H1 (cell line): ENCODE measurements at regions not wholly inside any gene's neighbourhood (a gene's known extent, or its start where the extent isn't known, plus 50 kb on each side); places are given as distances from the start of the nearest gene placed in this dataset.

ENCODE experiments used
- CTCF ChIA-PET: fragments of 300-600 bp; sonication (Branson Sonifier 250); formaldehyde crosslinking; loops from one replicate; lab custom pipeline; 2021; ENCODE audit not compliant: partially characterized antibody; lab: Charles Lee
- POLR2A ChIA-PET: fragments of 300-600 bp; sonication (Branson Sonifier 250); formaldehyde crosslinking; loops from one replicate; lab custom pipeline; 2021; ENCODE audit warnings: inconsistent platforms; ENCODE audit not compliant: partially characterized antibody; lab: Charles Lee
- DNase-seq, 2 experiments: peaks; one replicate each; pipeline versions ENCODE4 v3.0.0 to v3.0.0-alpha.2; 2010 to 2022; ENCODE audit warnings: low spot score in 2 of 2, low read depth in 1 of 2, mixed read lengths in 1 of 2
- FAIRE-seq: peaks from 2 replicates; lab custom pipeline; 2011; peaks lifted over from hg19 to GRCh38; lab: Jason Lieb, UNC
- H2AFZ ChIP-seq: 2 replicates; pipeline ENCODE4 v1.8.1; 2012; ENCODE audit warnings: low read length, inconsistent platforms
- H2AK5ac ChIP-seq: 2 replicates; pipeline ENCODE4 v1.6.1; 2013; ENCODE audit warnings: low read depth, low read length
- H2BK120ac ChIP-seq: replicated peaks from 2 replicates; pipeline ENCODE3; 2013; ENCODE audit warnings: low read depth, low read length, inconsistent platforms
- H2BK12ac ChIP-seq: 2 replicates; pipeline ENCODE4 v1.6.1; 2013; ENCODE audit warnings: low read depth, low read length
- H2BK15ac ChIP-seq: 2 replicates; pipeline ENCODE4 v1.6.1; 2013; ENCODE audit warnings: low read length
- H2BK20ac ChIP-seq: 2 replicates; pipeline ENCODE4 v1.6.1; 2013; ENCODE audit warnings: low read length
- H2BK5ac ChIP-seq: 2 replicates; pipeline ENCODE4 v1.6.1; 2013; ENCODE audit warnings: low read depth, low read length
- H3K14ac ChIP-seq: 2 replicates; pipeline ENCODE4 v1.6.1; 2013; ENCODE audit warnings: inconsistent platforms; ENCODE audit not compliant: insufficient read length
- H3K18ac ChIP-seq: 2 replicates; pipeline ENCODE4 v1.6.1; 2013; ENCODE audit warnings: low read length; ENCODE audit errors: extremely low read depth
- H3K23ac ChIP-seq: 2 replicates; pipeline ENCODE4 v1.6.1; 2013; ENCODE audit warnings: inconsistent platforms; ENCODE audit not compliant: insufficient read length
- H3K23me2 ChIP-seq: 2 replicates; pipeline ENCODE4 v1.6.1; 2013; ENCODE audit warnings: low read depth, low read length
- H3K27ac ChIP-seq: 2 replicates; pipeline ENCODE4 v1.6.1; 2011; ENCODE audit warnings: low read depth, low read length, inconsistent platforms
- H3K27me3 ChIP-seq, 4 experiments: replicated peaks in 1 of 4; 1 replicate in 1 of 4; 2 replicates in 3 of 4; pipeline versions ENCODE4 v1.6.1 to v1.8.1; 2011 to 2013; ENCODE audit warnings: low read length in 3 of 4, mild to moderate bottlenecking in 3 of 4, inconsistent platforms in 2 of 4, mixed read lengths in 2 of 4, moderate library complexity in 1 of 4; ENCODE audit not compliant: control insufficient read depth in 3 of 4, insufficient read depth in 3 of 4; ENCODE audit errors: extremely low read depth in 1 of 4
- H3K36me3 ChIP-seq, 4 experiments: 2 replicates each; pipeline versions ENCODE4 v1.6.1 to v1.8.1; 2011 to 2013; ENCODE audit warnings: mild to moderate bottlenecking in 4 of 4, low read length in 3 of 4, moderate library complexity in 2 of 4, control low read depth in 1 of 4, inconsistent platforms in 1 of 4; ENCODE audit not compliant: insufficient read depth in 4 of 4, control insufficient read depth in 2 of 4
- H3K4ac ChIP-seq: replicated peaks from 2 replicates; pipeline ENCODE3; 2013; ENCODE audit warnings: low read length, low read depth, mixed read lengths, inconsistent platforms; ENCODE audit not compliant: insufficient read length
- H3K4me1 ChIP-seq, 4 experiments: replicated peaks in 1 of 4; 1 replicate in 1 of 4; 2 replicates in 3 of 4; pipeline versions ENCODE4 v1.6.1 to v1.8.1; 2011 to 2013; ENCODE audit warnings: low read length in 3 of 4, inconsistent platforms in 2 of 4, mixed read lengths in 1 of 4; ENCODE audit not compliant: insufficient read depth in 4 of 4, control insufficient read depth in 3 of 4
- H3K4me2 ChIP-seq, 2 experiments: 2 replicates each; pipeline versions ENCODE4 v1.6.1 to v1.8.1; 2011 to 2013; ENCODE audit warnings: low read depth in 2 of 2, low read length in 2 of 2, control low read depth in 1 of 2, inconsistent platforms in 1 of 2, mild to moderate bottlenecking in 1 of 2; ENCODE audit not compliant: insufficient read depth in 1 of 2
- H3K4me3 ChIP-seq, 4 experiments: fragments of 200-600, 300-600 bp in 1 of 4; sonication (generic), shearing (Covaris generic), sonication (Bioruptor Twin) in 1 of 4; 2 replicates each; pipeline versions ENCODE4 v1.5.1 to v1.8.1; 2011 to 2016; ENCODE audit warnings: low read length in 4 of 4, low read depth in 3 of 4, control low read depth in 2 of 4, inconsistent platforms in 2 of 4, mild to moderate bottlenecking in 2 of 4, mixed read lengths in 1 of 4, moderate library complexity in 1 of 4; ENCODE audit not compliant: insufficient read depth in 2 of 4; ENCODE audit errors: extremely low read depth in 1 of 4
- H3K56ac ChIP-seq: replicated peaks from 2 replicates; pipeline ENCODE3; 2013; ENCODE audit warnings: low read depth, mild to moderate bottlenecking, mixed read lengths, low read length, inconsistent platforms; ENCODE audit not compliant: insufficient read length
- H3K79me1 ChIP-seq: 2 replicates; pipeline ENCODE4 v1.6.1; 2013; ENCODE audit warnings: low read depth, low read length, control low read depth
- H3K79me2 ChIP-seq, 2 experiments: 2 replicates each; pipeline versions ENCODE4 v1.6.1 to v1.8.1; 2012 to 2013; ENCODE audit warnings: low read length in 2 of 2, mild to moderate bottlenecking in 2 of 2, inconsistent platforms in 1 of 2; ENCODE audit not compliant: insufficient read depth in 2 of 2, control insufficient read depth in 1 of 2
- H3K9ac ChIP-seq, 4 experiments: replicated peaks in 1 of 4; 1 replicate in 1 of 4; 2 replicates in 3 of 4; pipeline versions ENCODE4 v1.6.1 to v1.8.1; 2011 to 2013; ENCODE audit warnings: low read depth in 3 of 4, low read length in 3 of 4, control low read depth in 2 of 4, mild to moderate bottlenecking in 2 of 4, moderate library complexity in 2 of 4, inconsistent platforms in 1 of 4; ENCODE audit errors: extremely low read depth in 1 of 4
- H3K9me3 ChIP-seq, 2 experiments: 2 replicates each; pipeline versions ENCODE4 v1.6.1 to v1.8.1; 2012 to 2013; ENCODE audit warnings: mild to moderate bottlenecking in 2 of 2, moderate library complexity in 2 of 2, control low read depth in 1 of 2, inconsistent platforms in 1 of 2, low read depth in 1 of 2, low read length in 1 of 2, mixed read lengths in 1 of 2; ENCODE audit not compliant: insufficient read depth in 2 of 2
- H4K20me1 ChIP-seq, 2 experiments: replicated peaks in 1 of 2; 2 replicates each; pipeline versions ENCODE3 to v1.8.1; 2011 to 2013; ENCODE audit warnings: inconsistent platforms in 2 of 2, low read length in 2 of 2, mild to moderate bottlenecking in 1 of 2; ENCODE audit not compliant: insufficient read depth in 2 of 2, control insufficient read depth in 1 of 2
- H4K5ac ChIP-seq: 2 replicates; pipeline ENCODE4 v1.6.1; 2013; ENCODE audit warnings: low read length, low read depth, mixed read lengths, inconsistent platforms; ENCODE audit not compliant: insufficient read length
- H4K8ac ChIP-seq: 2 replicates; pipeline ENCODE4 v1.8.0; 2013; ENCODE audit warnings: mild to moderate bottlenecking, moderate library complexity, low read length, inconsistent platforms; ENCODE audit not compliant: insufficient read depth; ENCODE audit errors: extremely low read depth
- H4K91ac ChIP-seq: replicated peaks from 2 replicates; pipeline ENCODE3; 2013; ENCODE audit warnings: low read length, mixed read lengths, inconsistent platforms; ENCODE audit not compliant: insufficient read length
- EGR1 ChIP-seq: IDR thresholded peaks from 2 replicates; pipeline ENCODE4 v1.6.1; 2011; ENCODE audit warnings: low read depth, low read length, borderline replicate concordance
- SIN3A ChIP-seq, 2 experiments: IDR thresholded peaks in 1 of 2; conservative IDR thresholded peaks in 1 of 2; 2 replicates each; pipeline ENCODE4 v1.6.1; 2011 to 2012; ENCODE audit warnings: low read length in 2 of 2, improper control_type of control experiment in 1 of 2, low read depth in 1 of 2, mild to moderate bottlenecking in 1 of 2
- SP1 ChIP-seq: IDR thresholded peaks from 2 replicates; pipeline ENCODE4 v1.6.1; 2011; ENCODE audit warnings: low read depth, low read length
- TBP ChIP-seq: IDR thresholded peaks from 2 replicates; pipeline ENCODE4 v1.6.1; 2011; ENCODE audit warnings: low read depth, low read length, improper control_type of control experiment
- WGBS, 2 experiments: shearing (Covaris generic) in 1 of 2; methylation state at CpG; one replicate each; pipeline versions ENCODE4 v1.1.6 to v1.1.7; 2013 to 2015; ENCODE audit warnings: low lambda C conversion rate in 2 of 2, mixed read lengths in 2 of 2, inconsistent platforms in 1 of 2, low coverage in 1 of 2, missing lambda C conversion rate in 1 of 2; ENCODE audit not compliant: insufficient replicate concordance in 2 of 2, insufficient coverage in 1 of 2, insufficient read length in 1 of 2; ENCODE audit errors: extremely low coverage in 1 of 2, missing lambda C conversion rate in 1 of 2; 5-methylcytosine and 5-hydroxymethylcytosine counted together

DNA sequence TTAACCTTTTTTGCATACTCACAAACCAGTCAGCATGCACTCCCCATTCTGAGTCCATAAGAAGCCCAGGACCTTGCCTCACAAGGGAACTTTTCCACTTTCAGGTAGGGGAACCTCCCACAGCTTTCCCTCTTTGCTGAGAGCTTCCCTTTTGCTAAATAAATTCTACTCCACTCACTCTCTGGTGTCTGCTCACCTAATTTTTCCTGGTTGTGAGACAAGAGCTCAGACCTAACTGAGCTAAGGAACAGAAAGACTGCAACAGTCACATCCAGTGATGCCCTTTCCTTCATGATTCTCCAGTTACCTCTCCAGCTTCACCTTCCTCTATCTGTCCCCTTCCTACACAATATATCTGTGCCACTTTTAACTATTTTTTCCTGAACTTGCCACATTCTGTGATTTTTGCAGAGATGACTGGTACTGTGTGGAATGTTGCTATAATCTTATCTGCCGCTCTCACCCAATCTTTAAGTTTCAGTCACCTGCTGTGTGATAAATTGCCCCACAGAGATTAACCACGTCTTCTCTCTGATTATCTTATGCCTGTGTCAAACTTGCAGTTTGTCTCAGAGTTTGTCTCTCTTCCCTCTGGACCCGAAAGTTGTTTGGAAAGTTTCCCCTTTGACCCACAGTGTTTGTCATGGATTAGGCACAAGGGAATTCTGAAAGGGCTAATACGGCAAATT lies 737.1 kb upstream of the FLRT2 start:
- Histone ChIP-seq H3K56ac (no peak overlapping the region), H3K9ac (no peak overlapping the region)
- TF ChIP-seq SP1 (no peak), EGR1 (no peak), TBP (no peak), SIN3A (conservative IDR thresholded peaks at IDR 0.05 in 1 of 2, IDR thresholded peaks at IDR 0.05 in 1 of 2; ENCODE audit: low read depth in 1 of 2, low read length in 2 of 2) (no peak)
- TF ChIP-seq, all 59 proteins: peak for 0
- Histone ChIP-seq H3K4ac (no peak overlapping the region), H2BK120ac (no peak overlapping the region), H3K27me3 (no peaks in the 10 kb centered on the region), H3K36me3 (no peaks in the 10 kb centered on the region), H3K4me2 (no peak overlapping the region), H4K91ac (no peak overlapping the region), H2AK5ac (no peak overlapping the region), H4K5ac (no peak overlapping the region), H3K4me3 (no peak overlapping the region), H3K79me2 (no peaks in the 10 kb centered on the region), H4K8ac (no peak overlapping the region), H3K27ac (no peak overlapping the region), H4K20me1 (no peaks in the 10 kb centered on the region), H3K4me1 (no peaks in the 10 kb centered on the region), H2AFZ (peak overlapping the region; percentile 38), H3K79me1 (no peaks in the 10 kb centered on the region), H2BK20ac (no peak overlapping the region), H3K9me3 (no peaks in the 10 kb centered on the region), H3K18ac (no peak overlapping the region), H2BK5ac (no peak overlapping the region), H2BK15ac (no peak overlapping the region), H3K23ac (no peak overlapping the region), H3K23me2 (no peaks in the 10 kb centered on the region), H2BK12ac (no peak overlapping the region), H3K14ac (no peak overlapping the region)
- CTCF ChIA-PET: no interaction called here
- DNase-seq: no peak
- WGBS, 2 experiments: 91% methylated on average over 4 of the region's 4 CpGs; no CpG with 5 or more reads in 1 of the 2 experiments
- no peak for FAIRE-seq
- POLR2A ChIA-PET: no interaction called here
